Ecto neural progenitor cell (in vitro differentiated cells): ENCODE measurements at regions not wholly inside any gene's neighbourhood (a gene's known extent, or its start where the extent isn't known, plus 50 kb on each side); places are given as distances from the start of the nearest gene placed in this dataset.

Experiments
- DNase-seq: peaks from one replicate; pipeline ENCODE4 v3.0.0-alpha.2; 2018; ENCODE audit warnings: low spot score

DNA sequence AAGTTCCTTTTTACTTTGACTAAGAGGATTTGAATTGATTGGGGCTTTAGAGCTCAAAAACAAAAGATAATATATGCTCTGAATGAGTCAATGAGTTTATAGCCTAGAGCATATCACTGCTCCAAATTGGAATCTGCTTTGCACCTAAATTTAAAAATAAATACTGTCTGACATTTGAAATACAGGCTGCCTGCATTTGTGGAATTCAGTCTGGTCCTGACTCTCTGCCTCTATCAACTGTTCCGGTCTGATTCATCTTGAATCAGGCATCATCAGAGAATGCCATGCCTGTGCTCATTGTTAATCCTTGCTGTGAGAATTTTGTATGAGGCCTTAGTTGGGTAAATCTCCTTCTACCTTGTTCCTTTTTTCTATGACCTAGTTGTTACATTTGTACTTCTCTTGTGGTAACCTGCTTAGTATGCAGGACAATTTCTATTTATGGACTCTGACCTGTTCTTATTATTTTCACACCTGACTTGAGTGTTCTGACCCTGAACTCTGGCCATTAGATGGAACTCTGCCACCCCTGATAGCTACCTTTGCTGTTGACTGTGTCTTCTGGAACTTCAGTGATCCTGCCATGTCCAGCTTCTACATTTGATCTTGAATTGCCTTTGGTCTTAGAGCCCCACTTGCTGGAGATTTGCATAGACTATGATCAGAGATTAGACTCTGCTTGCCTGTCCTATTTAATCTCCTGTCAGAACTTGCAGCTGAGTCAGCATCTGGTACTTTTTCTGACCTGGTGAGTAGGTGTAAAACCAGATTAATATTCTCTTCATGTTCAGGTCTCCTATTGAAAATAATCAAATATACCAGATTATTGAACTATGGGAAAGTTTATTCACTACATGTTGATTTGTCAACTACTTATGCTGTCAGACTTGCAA is 442.7 kb upstream of the HS3ST5 start:
- no peak for DNase-seq

DNA sequence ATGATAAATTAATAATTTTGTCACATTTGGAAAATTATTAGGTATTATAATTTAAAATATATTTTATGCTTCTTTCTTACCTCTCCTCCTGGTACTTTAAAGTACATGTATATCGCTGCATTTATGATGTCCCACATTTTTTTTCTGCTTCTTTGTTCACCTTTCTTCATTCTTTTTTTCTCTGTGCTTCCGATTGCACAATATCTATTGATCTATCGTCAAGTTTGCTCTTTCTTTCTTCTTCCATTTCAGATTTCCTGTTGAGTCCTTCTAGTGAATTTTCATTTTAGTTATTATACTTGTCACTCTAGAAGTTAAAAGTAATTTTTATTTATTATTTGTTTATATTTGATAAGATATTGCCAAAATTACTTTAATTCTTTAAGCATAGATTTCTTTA is 441.0 kb upstream of the HS3ST5 start:
- DNase-seq, result no peak

GRCh38 chr6:114783083-114783482 is 440.3 kb upstream of the HS3ST5 start:
- DNase-seq, result no peak

- DNase-seq, result no peak
These were observed 422.0 kb upstream of the HS3ST5 start for GRCh38 chr6:114764866-114765265.

DNA sequence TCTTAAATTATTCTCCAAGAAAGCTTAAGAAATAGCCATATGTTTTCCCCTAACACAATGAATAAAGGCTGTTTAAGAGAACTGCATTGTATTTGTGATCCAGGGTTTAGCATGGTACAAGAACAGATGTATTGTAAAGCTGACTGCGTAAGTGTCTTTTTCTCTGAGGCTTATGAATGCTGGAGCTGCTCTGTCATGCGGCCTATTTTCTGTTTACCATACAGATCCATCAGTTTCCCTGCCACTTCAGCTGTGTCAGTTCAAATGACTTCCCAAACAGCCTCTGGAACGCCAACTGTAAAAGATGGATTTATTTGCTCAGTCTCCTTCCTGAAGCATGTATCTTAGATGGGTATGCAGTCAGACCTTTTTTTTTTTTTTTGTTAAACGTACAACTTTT is 419.3 kb upstream of the HS3ST5 start:
- DNase-seq, result no peak

DNA sequence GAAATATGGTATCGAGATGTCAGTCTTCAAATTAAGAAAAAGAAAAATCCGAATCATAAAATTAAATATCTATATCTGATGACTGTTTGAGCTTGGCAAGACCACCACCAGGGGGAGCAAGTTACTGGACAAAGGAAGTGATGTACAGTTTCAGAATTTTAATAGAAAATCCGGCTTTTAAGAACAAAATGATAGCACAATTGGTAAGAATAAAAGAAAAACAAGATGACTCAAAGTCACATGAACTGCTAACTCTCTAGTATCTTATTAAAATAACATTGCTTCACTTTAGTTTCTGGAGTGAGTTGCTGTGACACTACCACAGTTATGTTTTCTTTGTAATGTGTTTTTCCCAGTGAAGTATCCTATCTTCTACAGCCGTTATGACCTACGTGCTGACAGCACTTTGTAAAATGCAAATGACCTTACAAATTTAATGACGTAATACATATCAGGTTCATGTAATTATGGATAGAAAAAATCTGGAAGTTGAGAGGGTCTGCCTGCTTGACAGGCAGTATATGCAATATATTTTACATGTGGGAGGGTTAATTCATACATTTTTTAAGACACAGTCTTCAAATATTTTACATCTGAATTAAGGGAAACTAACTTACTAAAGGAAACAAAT is 405.3 kb upstream of the HS3ST5 start:
- no peak for DNase-seq

- no peak for DNase-seq
These were observed 397.7 kb upstream of the HS3ST5 start for GRCh38 chr6:114740547-114740946.

- no peak for DNase-seq
These were observed 396.8 kb upstream of the HS3ST5 start for GRCh38 chr6:114739656-114740055.

GRCh38 chr6:114735025-114735735 is 392.4 kb upstream of the HS3ST5 start:
- DNase-seq, result no peak

DNA sequence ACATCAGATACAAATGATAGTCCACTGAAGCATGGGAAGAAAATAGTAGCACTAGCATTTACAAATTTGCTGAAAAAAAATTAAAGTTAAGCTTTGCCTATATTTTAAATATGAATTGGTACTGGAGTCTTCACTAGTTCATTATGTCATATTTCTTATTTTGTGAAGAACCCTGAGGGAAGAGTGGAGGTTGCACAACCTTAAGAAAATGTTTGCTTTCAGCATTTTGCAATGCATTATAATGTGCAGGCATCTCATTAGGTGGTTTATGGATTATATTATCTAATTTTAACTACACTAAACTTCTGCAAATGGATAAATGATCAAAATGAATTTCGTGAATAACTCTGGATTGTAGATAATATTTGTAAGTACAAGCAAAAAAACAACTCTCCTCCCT is 390.8 kb upstream of the HS3ST5 start:
- no peak for DNase-seq

DNA sequence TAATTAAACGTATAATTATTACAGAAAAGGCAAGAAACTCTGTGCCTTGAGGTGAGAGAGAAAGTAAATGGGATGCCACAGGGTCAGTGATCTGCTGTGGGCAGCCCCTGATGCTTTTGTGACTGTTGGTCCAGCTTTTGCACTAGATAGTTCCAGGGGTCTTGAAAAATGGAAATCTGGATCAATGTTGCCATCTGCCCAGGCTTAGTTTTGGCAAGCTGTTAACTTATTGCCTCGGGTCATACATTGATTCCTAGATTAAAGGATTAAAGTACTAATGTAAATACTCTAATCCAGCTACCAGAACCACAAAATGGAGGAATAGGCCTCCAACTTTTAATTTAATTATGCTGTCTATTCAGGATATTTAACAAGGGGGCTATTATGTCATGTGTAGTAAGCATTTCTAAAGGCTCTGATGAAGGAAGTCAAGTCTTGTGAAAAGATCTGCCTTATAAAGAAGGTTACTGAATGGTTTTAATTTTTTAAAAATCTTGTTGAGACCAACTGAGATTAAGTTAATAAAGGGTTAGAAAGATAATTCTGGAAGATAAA is 376.0 kb upstream of the HS3ST5 start:
- no peak for DNase-seq

DNA sequence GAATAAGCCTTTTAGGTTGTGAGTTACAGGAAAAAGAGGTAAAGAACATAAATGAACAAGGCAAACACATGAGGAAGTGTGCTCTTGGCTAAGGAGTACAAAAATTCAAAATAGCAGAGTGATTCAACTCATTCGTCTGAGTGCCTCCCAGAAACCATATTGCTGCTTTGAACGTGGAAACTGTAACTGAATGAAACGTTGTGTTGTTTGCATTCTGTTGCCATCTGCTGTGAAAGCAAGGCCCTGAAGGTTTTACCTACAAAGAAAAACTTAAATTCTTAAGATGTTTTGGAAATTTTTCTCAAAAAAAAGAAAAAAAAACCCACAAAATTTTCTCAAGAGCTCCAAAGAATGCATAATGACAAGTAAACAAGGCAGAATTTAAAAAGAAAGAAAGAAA is 375.4 kb upstream of the HS3ST5 start:
- no peak for DNase-seq

DNA sequence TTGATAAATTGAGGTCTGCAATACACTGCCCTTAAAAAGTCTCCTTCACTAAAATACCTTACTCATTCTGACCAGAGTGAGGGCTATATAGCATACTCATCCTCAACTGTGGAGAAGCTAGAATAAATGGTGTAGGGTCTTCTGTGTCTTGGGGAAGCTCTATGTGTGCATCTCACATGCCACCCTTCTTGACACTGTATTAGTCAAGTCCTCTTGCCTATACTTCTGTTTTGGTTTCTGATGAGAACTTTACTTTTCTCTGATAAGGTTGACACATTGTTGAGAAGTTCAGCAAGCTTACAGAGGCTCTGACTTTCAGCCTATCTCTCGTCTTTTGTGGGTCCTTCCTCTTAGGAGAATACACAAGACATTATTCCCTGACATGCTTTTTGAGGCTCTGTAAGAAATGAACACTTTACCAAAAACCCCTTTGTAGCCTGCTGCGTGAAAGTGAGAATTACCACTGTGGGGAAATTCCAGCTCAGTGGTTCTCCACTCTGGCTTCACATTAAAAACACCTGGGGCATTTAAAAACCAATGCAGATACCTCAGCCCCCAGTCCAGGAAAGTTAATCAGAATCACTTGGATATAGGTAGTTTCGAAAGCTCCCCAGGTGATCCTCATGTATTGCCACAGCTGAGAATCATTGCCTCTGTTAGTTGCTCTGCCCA is 372.1 kb upstream of the HS3ST5 start:
- no peak for DNase-seq

- no peak for DNase-seq
These were observed 370.9 kb upstream of the HS3ST5 start for GRCh38 chr6:114713690-114714089.

DNA sequence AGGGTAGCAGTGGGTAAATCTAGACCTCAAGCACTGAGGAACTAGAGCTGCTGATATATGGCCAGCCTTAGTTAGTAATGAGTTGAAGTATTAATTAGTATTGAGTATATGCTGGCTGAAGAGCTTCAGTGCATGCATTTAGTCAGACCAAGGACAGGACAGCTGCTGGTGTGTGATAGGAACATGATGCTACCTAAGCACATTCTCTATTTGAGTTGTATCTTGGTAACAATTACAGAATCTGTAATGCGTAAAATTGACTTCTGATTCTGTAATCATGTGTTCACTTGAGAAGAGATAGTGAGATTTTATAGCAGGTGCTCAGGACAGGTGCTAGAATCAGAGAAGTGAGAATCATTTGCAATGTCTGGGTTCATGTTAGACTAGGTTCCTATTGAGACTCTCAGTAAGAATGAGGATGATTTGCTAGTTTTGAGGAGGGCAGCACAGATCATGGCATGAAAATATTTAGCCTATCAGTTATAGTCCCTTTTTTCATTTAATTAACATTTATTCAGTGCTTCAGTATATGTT is 369.4 kb upstream of the HS3ST5 start:
- no peak for DNase-seq

GRCh38 chr6:114707081-114707620 is 364.3 kb upstream of the HS3ST5 start:
- DNase-seq, result no peak

DNA sequence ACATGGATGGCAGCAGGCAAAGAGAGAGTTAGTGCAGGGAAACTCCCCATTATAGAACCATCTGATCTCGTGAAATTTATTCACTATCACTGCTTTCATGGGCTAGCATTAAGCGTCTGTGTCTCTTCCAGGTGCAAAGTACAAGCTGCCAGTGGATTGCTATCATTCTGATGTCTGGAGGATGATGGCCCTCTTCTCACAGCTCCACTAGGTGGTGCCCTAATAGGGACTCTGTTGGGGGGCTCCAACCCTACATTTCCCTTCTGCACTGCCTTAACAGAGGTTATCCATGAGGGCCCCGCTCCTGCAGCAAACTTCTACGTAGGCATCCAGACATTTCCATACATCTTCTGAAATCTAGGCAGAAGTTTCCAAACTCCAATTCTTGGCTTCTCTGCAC is 347.8 kb upstream of the HS3ST5 start:
- no peak for DNase-seq

DNA sequence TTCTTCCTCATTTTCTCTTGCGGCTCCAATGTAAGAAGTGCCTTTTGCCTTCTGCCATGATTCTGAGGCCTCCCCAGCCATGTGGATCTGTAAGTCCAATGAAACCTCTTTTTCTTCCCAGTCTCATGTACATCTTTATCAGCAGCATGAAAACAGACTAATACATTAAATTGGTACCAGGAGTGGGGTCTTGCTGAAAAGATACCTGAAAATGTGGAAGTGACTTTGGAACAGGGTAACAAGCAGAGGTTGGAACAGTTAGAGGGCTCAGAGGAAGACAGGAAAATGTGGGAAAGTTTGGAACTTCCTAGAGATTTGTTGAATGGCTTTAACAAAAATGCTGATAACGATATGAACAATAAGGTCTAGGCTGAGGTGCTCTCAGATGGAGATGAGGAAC is 316.7 kb upstream of the HS3ST5 start:
- DNase-seq, result no peak

DNA sequence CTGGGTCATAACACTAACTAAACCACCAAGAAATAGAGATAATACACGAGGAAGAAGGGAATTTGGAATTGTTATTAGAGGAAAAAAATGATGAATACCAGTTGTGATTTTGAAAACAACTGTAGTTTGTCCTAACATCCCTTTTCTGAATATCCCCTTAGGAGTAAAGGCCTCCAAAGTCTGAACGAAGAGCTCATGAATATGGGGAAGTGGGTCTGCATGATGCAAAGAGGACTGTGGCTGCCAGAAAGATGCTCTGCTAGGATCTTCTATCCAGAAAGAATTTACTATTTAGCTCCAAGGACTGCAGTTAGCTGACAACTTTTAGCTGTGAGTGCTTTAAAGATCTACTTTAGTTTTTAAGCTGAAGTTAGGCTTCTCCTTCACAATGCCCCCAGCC is 308.8 kb upstream of the HS3ST5 start:
- DNase-seq, result no peak

- no peak for DNase-seq
These were observed 308.1 kb upstream of the HS3ST5 start for GRCh38 chr6:114650891-114651290.

GRCh38 chr6:114649298-114649697 is 306.5 kb upstream of the HS3ST5 start:
- DNase-seq, result no peak

DNA sequence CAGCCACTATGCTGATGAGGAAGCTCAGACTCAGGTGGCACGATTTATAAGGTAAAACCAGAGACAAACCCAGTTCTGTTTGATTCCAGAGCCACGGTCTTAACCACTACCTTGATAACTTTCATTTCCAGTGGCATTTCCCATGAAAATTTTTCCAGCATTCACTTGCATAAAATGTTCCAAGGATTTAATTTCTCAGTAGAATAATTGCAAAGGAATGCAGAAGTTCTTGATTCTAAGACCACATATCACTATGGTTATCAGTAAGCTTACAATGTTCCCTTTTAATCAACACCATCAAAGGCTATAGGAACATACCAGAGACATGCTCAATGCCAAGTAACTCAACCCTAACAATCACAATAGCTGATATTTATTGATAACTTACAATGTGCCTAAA is 306.0 kb upstream of the HS3ST5 start:
- no peak for DNase-seq
